Liver (tissue), 3 donors: ENCODE measurements at regions not wholly inside any gene's neighbourhood (a gene's known extent, or its start where the extent isn't known, plus 50 kb on each side); places are given as distances from the start of the nearest gene placed in this dataset.

Experiments used
- GABPA ChIP-seq, 2 donors: IDR thresholded peaks in 1 of 2; conservative IDR thresholded peaks in 1 of 2; 2 replicates each; pipeline ENCODE4 v1.6.1; 2016; ENCODE audit warnings: antibody characterized with exemption in 2 of 2, mild to moderate bottlenecking in 1 of 2, moderate library complexity in 1 of 2
- REST ChIP-seq: IDR thresholded peaks from 2 replicates; pipeline ENCODE4 v1.6.1; 2016; ENCODE audit warnings: antibody characterized with exemption, mild to moderate bottlenecking
- RXRA ChIP-seq, 2 donors: IDR thresholded peaks; 2 replicates each; pipeline ENCODE4 v1.6.1; 2017 to 2018; ENCODE audit warnings: antibody characterized with exemption in 2 of 2, mild to moderate bottlenecking in 1 of 2
- ZBTB33 ChIP-seq: IDR thresholded peaks from 2 replicates; pipeline ENCODE4 v1.6.1; 2016; ENCODE audit warnings: antibody characterized with exemption
- TF ChIP-seq, protein P1 (sequence below): fragments of 150-350 bp; IDR thresholded peaks from 2 replicates; pipeline ENCODE4 v1.5.1; 2017; ENCODE audit warnings: improper control_type of control experiment, low read depth, low read length; ENCODE audit not compliant: missing input control
- TF ChIP-seq, protein P2 (sequence below): IDR thresholded peaks from 2 replicates; pipeline ENCODE4 v1.6.1; 2016; ENCODE audit warnings: antibody characterized with exemption
- donor health status: healthy.
- donor health status: healthy.

- TF ChIP-seq, protein P1, sequence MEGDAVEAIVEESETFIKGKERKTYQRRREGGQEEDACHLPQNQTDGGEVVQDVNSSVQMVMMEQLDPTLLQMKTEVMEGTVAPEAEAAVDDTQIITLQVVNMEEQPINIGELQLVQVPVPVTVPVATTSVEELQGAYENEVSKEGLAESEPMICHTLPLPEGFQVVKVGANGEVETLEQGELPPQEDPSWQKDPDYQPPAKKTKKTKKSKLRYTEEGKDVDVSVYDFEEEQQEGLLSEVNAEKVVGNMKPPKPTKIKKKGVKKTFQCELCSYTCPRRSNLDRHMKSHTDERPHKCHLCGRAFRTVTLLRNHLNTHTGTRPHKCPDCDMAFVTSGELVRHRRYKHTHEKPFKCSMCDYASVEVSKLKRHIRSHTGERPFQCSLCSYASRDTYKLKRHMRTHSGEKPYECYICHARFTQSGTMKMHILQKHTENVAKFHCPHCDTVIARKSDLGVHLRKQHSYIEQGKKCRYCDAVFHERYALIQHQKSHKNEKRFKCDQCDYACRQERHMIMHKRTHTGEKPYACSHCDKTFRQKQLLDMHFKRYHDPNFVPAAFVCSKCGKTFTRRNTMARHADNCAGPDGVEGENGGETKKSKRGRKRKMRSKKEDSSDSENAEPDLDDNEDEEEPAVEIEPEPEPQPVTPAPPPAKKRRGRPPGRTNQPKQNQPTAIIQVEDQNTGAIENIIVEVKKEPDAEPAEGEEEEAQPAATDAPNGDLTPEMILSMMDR, result no peak
- TF ChIP-seq REST (no peak), ZBTB33 (no peak), GABPA (IDR thresholded peaks at IDR 0.05 in 1 of 2, conservative IDR thresholded peaks at IDR 0.05 in 1 of 2) (no peak), RXRA (IDR thresholded peaks at IDR 0.05) (no peak)
- TF ChIP-seq, protein P2, sequence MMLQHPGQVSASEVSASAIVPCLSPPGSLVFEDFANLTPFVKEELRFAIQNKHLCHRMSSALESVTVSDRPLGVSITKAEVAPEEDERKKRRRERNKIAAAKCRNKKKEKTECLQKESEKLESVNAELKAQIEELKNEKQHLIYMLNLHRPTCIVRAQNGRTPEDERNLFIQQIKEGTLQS, result no peak
Measured at GRCh38 chr2:57399057-57399456, 647.5 kb upstream of the VRK2 start.
